ENCODE measurements at regions not wholly inside any gene's neighbourhood (a gene's known extent, or its start where the extent isn't known, plus 50 kb on each side); places are given as distances from the start of the nearest gene placed in this dataset.
"Not testable (repeated sequence)": the region's sequence is repeated elsewhere in the genome, so short reads cannot be mapped to it uniquely, and the experiment has no call there.

GRCh38 chr4:100023800-100024199 lies 73.7 kb upstream of the H2AZ1 start:
- no peak for DNase-seq

GRCh38 chr4:100022792-100023222 lies 72.7 kb upstream of the H2AZ1 start:
- DNase-seq = no peak

- DNase-seq = no peak
Measured at GRCh38 chr4:100019821-100020220, 69.7 kb upstream of the H2AZ1 start.

GRCh38 chr4:100017637-100018310 lies 67.7 kb upstream of the H2AZ1 start:
- no peak for DNase-seq

- no peak for DNase-seq
Measured at GRCh38 chr4:100016191-100016590, 66.1 kb upstream of the H2AZ1 start.

GRCh38 chr4:100014616-100015015 lies 64.5 kb upstream of the H2AZ1 start:
- DNase-seq = no peak

GRCh38 chr4:100009490-100009889 lies 59.4 kb upstream of the H2AZ1 start:
- DNase-seq = no peak

- DNase-seq = no peak
Measured at GRCh38 chr4:100008048-100008447, 58.0 kb upstream of the H2AZ1 start.

GRCh38 chr4:100006161-100006560 lies 56.1 kb upstream of the H2AZ1 start:
- DNase-seq = not testable (repeated sequence)

Data from activated effector memory CD4-positive, alpha-beta T cell treated with anti-CD3 and anti-CD28 coated beads, Interleukin-2, amount 50 U/mL, for 16 hours (primary cell).